GM19452 (cell line): ENCODE measurements at regions not wholly inside any gene's neighbourhood (a gene's known extent, or its start where the extent isn't known, plus 50 kb on each side); places are given as distances from the start of the nearest gene placed in this dataset.

ENCODE experiments used
- ATAC-seq: cut with Tn5 transposase; IDR thresholded peaks from one replicate; pipeline ENCODE4 v1.9.1; 2021; ENCODE audit not compliant: unreplicated experiment

GRCh38 chr18:71597219-71597618 lies 946.9 kb downstream of the CBLN2 start:
- ATAC-seq = no peak

GRCh38 chr18:71583252-71583651 lies 960.9 kb downstream of the CBLN2 start:
- ATAC-seq = no peak

GRCh38 chr18:71554686-71555085 lies 989.5 kb downstream of the CBLN2 start:
- ATAC-seq = no peak

GRCh38 chr18:71541643-71542042 lies 1002.5 kb downstream of the CBLN2 start:
- ATAC-seq = no peak

- ATAC-seq = no peak
Observed at GRCh38 chr18:71529703-71530303, 1014.3 kb downstream of the CBLN2 start.

GRCh38 chr18:71523483-71524435 lies 1020.4 kb downstream of the CBLN2 start:
- no peak for ATAC-seq

GRCh38 chr18:71505526-71505925 lies 1038.6 kb downstream of the CBLN2 start:
- ATAC-seq = no peak

- ATAC-seq = no peak
Observed at GRCh38 chr18:71503222-71503621, 1040.9 kb downstream of the CBLN2 start.

GRCh38 chr18:71485611-71486010 lies 1058.5 kb downstream of the CBLN2 start:
- no peak for ATAC-seq

GRCh38 chr18:71471963-71472725 lies 1072.0 kb downstream of the CBLN2 start:
- ATAC-seq = no peak

GRCh38 chr18:71456206-71456605 lies 1087.9 kb downstream of the CBLN2 start:
- ATAC-seq = no peak

- no peak for ATAC-seq
Observed at GRCh38 chr18:71450257-71450656, 1093.9 kb downstream of the CBLN2 start.

GRCh38 chr18:71443706-71444480 lies 1100.2 kb downstream of the CBLN2 start:
- no peak for ATAC-seq

GRCh38 chr18:71442731-71443141 lies 1101.4 kb downstream of the CBLN2 start:
- ATAC-seq = no peak

GRCh38 chr18:71441156-71441555 lies 1103.0 kb downstream of the CBLN2 start:
- no peak for ATAC-seq

- no peak for ATAC-seq
Observed at GRCh38 chr18:71437511-71437910, 1106.6 kb downstream of the CBLN2 start.

- ATAC-seq = no peak
Observed at GRCh38 chr18:71433373-71433772, 1110.8 kb downstream of the CBLN2 start.

GRCh38 chr18:71431689-71432088 lies 1112.5 kb downstream of the CBLN2 start:
- ATAC-seq = no peak

- no peak for ATAC-seq
Observed at GRCh38 chr18:71431171-71431570, 1113.0 kb downstream of the CBLN2 start.

GRCh38 chr18:71426441-71426840 lies 1117.7 kb downstream of the CBLN2 start:
- no peak for ATAC-seq
